HCT116 (cell line): ENCODE measurements at regions not wholly inside any gene's neighbourhood (a gene's known extent, or its start where the extent isn't known, plus 50 kb on each side); places are given as distances from the start of the nearest gene placed in this dataset.
A peak's percentile ranks its signal among the peaks of the same experiment; 100 is the strongest.

Source experiments
- ATAC-seq: fragments of 200-7000 bp; cut with Tn5 transposase; 2 replicates; pipeline ENCODE4 v1.9.1; 2020; ENCODE audit warnings: mild to moderate bottlenecking, moderate library complexity
- BruUV-seq: library from RNA; stranded (reverse); fragments of 400-500 nt; replicated peaks from 2 replicates; lab custom pipeline; 2021; lab: Mats Ljungman, UMichigan
- CTCF ChIA-PET: fragments of 300-600 bp; sonication (Branson Sonifier 250); formaldehyde crosslinking; loops from one replicate; lab custom pipeline; 2021; ENCODE audit warnings: antibody characterized with exemption; lab: Charles Lee
- POLR2A ChIA-PET: fragments of 300-600, 350-600 bp; sonication (Branson Sonifier 250); formaldehyde crosslinking; loops from one replicate; lab custom pipeline; 2021; ENCODE audit warnings: antibody characterized with exemption; lab: Charles Lee
- RAD21 ChIA-PET, 2 experiments: fragments of 300-600 bp; sonication (Branson Sonifier 250); formaldehyde crosslinking; loops; one replicate each; lab custom pipeline; 2023; ENCODE audit warnings: low total read pairs in 2 of 2; ENCODE audit not compliant: uncharacterized antibody in 2 of 2, unreplicated experiment in 2 of 2, low non-redundant PET in 1 of 2; lab: Charles Lee
- DNase-seq: peaks from one replicate; pipeline ENCODE4 v3.0.0-alpha.2; 2010; ENCODE audit warnings: low read depth, low spot score
- H2AFZ ChIP-seq: fragments of 200-600 bp; shearing (Covaris generic), sonication (generic); 2 replicates; pipeline ENCODE4 v1.6.1; 2017; ENCODE audit warnings: low read depth, mixed run types, mixed read lengths, antibody characterized with exemption, low read length; ENCODE audit not compliant: poor library complexity, severe bottlenecking
- H3K27ac ChIP-seq: 2 replicates; pipeline ENCODE4 v1.5.1; 2012; ENCODE audit warnings: low read depth, low read length
- H3K27me3 ChIP-seq: fragments of 200-600 bp; sonication (generic); 2 replicates; pipeline ENCODE4 v1.6.1; 2016; ENCODE audit warnings: mixed run types, low read length, mixed read lengths; ENCODE audit not compliant: insufficient read depth
- H3K36me3 ChIP-seq, 2 experiments: fragments of 200-500 bp in 1 of 2; fragments of 200-600 bp in 1 of 2; sonication (Bioruptor generic) in 1 of 2; sonication (generic) in 1 of 2; 2 replicates each; pipeline versions ENCODE4 v1.5.1 to v1.6.1; 2014 to 2016; ENCODE audit warnings: low read length in 2 of 2, inconsistent platforms in 1 of 2, mixed read lengths in 1 of 2, mixed run types in 1 of 2; ENCODE audit not compliant: insufficient read depth in 2 of 2, control insufficient read depth in 1 of 2
- H3K4me1 ChIP-seq, 2 experiments: fragments of 200-600 bp in 1 of 2; sonication (generic) in 1 of 2; 2 replicates each; pipeline versions ENCODE4 v1.5.1 to v1.6.1; 2012 to 2017; ENCODE audit warnings: low read length in 2 of 2, inconsistent platforms in 1 of 2, mild to moderate bottlenecking in 1 of 2, mixed read lengths in 1 of 2, mixed run types in 1 of 2, moderate library complexity in 1 of 2; ENCODE audit not compliant: insufficient read depth in 2 of 2, control insufficient read depth in 1 of 2
- H3K4me2 ChIP-seq: fragments of 200-600 bp; sonication (generic); 2 replicates; pipeline ENCODE4 v1.6.1; 2017; ENCODE audit warnings: mixed run types, low read length, mixed read lengths
- H3K4me3 ChIP-seq, 2 experiments: fragments of 200-600 bp in 1 of 2; sonication (generic) in 1 of 2; replicated peaks in 1 of 2; 2 replicates each; pipeline ENCODE4 v1.5.1; 2011 to 2016; ENCODE audit warnings: low read length in 2 of 2, control low read depth in 1 of 2, low read depth in 1 of 2, mild to moderate bottlenecking in 1 of 2, mixed read lengths in 1 of 2, mixed run types in 1 of 2
- H3K79me2 ChIP-seq: fragments of 200-600 bp; sonication (generic); 2 replicates; pipeline ENCODE4 v1.6.1; 2017; ENCODE audit warnings: mild to moderate bottlenecking, mixed run types, low read length, moderate library complexity, mixed read lengths; ENCODE audit not compliant: insufficient read depth
- H3K9ac ChIP-seq: fragments of 200-600 bp; sonication (generic); 2 replicates; pipeline ENCODE4 v1.6.1; 2016; ENCODE audit warnings: low read length, mixed read lengths
- H3K9me2 ChIP-seq: fragments of 200-600 bp; sonication (generic), shearing (Covaris generic); 2 replicates; pipeline ENCODE4 v1.6.1; 2017; ENCODE audit warnings: mixed run types, mild to moderate bottlenecking, moderate library complexity; ENCODE audit not compliant: insufficient read depth
- H3K9me3 ChIP-seq, 2 experiments: fragments of 200-500 bp in 1 of 2; fragments of 200-600 bp in 1 of 2; sonication (Bioruptor generic) in 1 of 2; sonication (generic) in 1 of 2; 2 replicates each; pipeline ENCODE4 v1.6.1; 2014 to 2017; ENCODE audit warnings: low read length in 2 of 2, mixed read lengths in 2 of 2, inconsistent platforms in 1 of 2, low read depth in 1 of 2, mild to moderate bottlenecking in 1 of 2, mixed run types in 1 of 2, moderate library complexity in 1 of 2; ENCODE audit not compliant: control insufficient read depth in 1 of 2, insufficient read depth in 1 of 2
- H4K20me1 ChIP-seq: fragments of 200-600 bp; sonication (generic), shearing (Covaris generic); 2 replicates; pipeline ENCODE4 v1.6.1; 2017; ENCODE audit warnings: mixed run types, mild to moderate bottlenecking, moderate library complexity; ENCODE audit not compliant: insufficient read depth
- CBX3 ChIP-seq: IDR thresholded peaks from 2 replicates; pipeline ENCODE4 v1.6.1; 2012; ENCODE audit warnings: low read depth
- CEBPB ChIP-seq: IDR thresholded peaks from 2 replicates; pipeline ENCODE4 v1.6.1; 2012; ENCODE audit warnings: low read depth
- EGR1 ChIP-seq: IDR thresholded peaks from 2 replicates; pipeline ENCODE4 v1.6.1; 2012; ENCODE audit warnings: low read depth
- EZH2 ChIP-seq: fragments of 200-600 bp; sonication (generic); IDR thresholded peaks from 2 replicates; pipeline ENCODE4 v1.6.1; 2017; ENCODE audit warnings: antibody characterized with exemption, mixed run types
- EZH2phosphoT487 ChIP-seq: fragments of 200-600 bp; IDR thresholded peaks from 2 replicates; pipeline ENCODE4 v1.6.1; 2018; ENCODE audit warnings: antibody characterized with exemption, borderline replicate concordance
- JUND ChIP-seq: IDR thresholded peaks from 2 replicates; pipeline ENCODE4 v1.6.1; 2012
- MAX ChIP-seq: IDR thresholded peaks from 2 replicates; pipeline ENCODE4 v1.6.1; 2012
- POLR2AphosphoS5 ChIP-seq: IDR thresholded peaks from 2 replicates; pipeline ENCODE4 v1.6.1; 2011; ENCODE audit warnings: mild to moderate bottlenecking, low read depth, low read length, moderate library complexity
- RAD21 ChIP-seq: IDR thresholded peaks from 2 replicates; pipeline ENCODE4 v1.6.1; 2012; ENCODE audit warnings: low read depth, mild to moderate bottlenecking
- SIN3A ChIP-seq: IDR thresholded peaks from 2 replicates; pipeline ENCODE4 v1.6.1; 2012; ENCODE audit warnings: low read depth
- SP1 ChIP-seq: IDR thresholded peaks from 2 replicates; pipeline ENCODE4 v1.6.1; 2012; ENCODE audit warnings: low read depth
- TCF7L2 ChIP-seq: IDR thresholded peaks from 2 replicates; pipeline ENCODE4 v1.7.0; 2011; ENCODE audit warnings: borderline replicate concordance, inconsistent platforms; ENCODE audit not compliant: insufficient read depth, insufficient read length; ENCODE audit errors: extremely low read depth
- ZBTB33 ChIP-seq: IDR thresholded peaks from 2 replicates; pipeline ENCODE4 v1.6.1; 2011; ENCODE audit warnings: mild to moderate bottlenecking, low read length, moderate library complexity; ENCODE audit not compliant: insufficient replicate concordance; ENCODE audit errors: extremely low read depth
- ZFX ChIP-seq: fragments of 450-650 bp; IDR thresholded peaks from 2 replicates; pipeline ENCODE4 v1.6.1; 2017
- ZNF274 ChIP-seq: fragments of 200-500 bp; sonication (Bioruptor generic); IDR thresholded peaks from 2 replicates; pipeline ENCODE4 v1.6.1; 2014; ENCODE audit warnings: mild to moderate bottlenecking, low read depth, low read length, inconsistent platforms
- intact Hi-C: fragments of 100-400 bp; cut with micrococcal nuclease; formaldehyde crosslinking; loops from 2 replicates; pipeline ENCODE4 v1.10.0; 2022

GRCh38 chr17:77581480-77581879 lies 377.0 kb upstream of the TNRC6C start:
- CTCF ChIA-PET, result interaction anchor here (1.2 kb wide), 1 partner anchor 39 kb away, joined by 5 read pairs; no protein-coding TSS in a partner anchor
- TF ChIP-seq ZFX (no peak), EZH2 (no peak), EZH2phosphoT487 (no peak), SP1 (no peak), ZBTB33 (no peak), ZNF274 (no peak), RAD21 (no peak), CEBPB (no peak), JUND (no peak), MAX (no peak), CBX3 (no peak), TCF7L2 (no peak), SIN3A (no peak), POLR2AphosphoS5 (no peak), EGR1 (no peak)
- ATAC-seq, result peak; percentile 72

More at GRCh38 chr17:77581480-77581879, 377.0 kb upstream of the TNRC6C start:
- H2AFZ ChIP-seq, result no peak overlapping the region
- 0 out of 4 replicates have a peak, but pooled peaks cover 0 to 3% of the 10 kb centered on the region in 2 experiments for H3K4me1 ChIP-seq
- intact Hi-C loops, result no loop called here
- no peak for DNase-seq
- no peaks in the 10 kb centered on the region for H3K79me2 ChIP-seq
- no peaks in the 10 kb centered on the region for H3K9me2 ChIP-seq
- peaks cover 4% of the 10 kb centered on the region; the same call in 1 of the 2 replicates for H3K27me3 ChIP-seq
- no TSS peak for BruUV-seq
- no peaks in the 10 kb centered on the region for H4K20me1 ChIP-seq
- ChIA-PET POLR2A (no interaction called here), RAD21 (no interaction called here)
- H3K36me3 ChIP-seq, result no peaks in the 10 kb centered on the region
- no peak overlapping the region for H3K27ac ChIP-seq
- no peaks in the 10 kb centered on the region for H3K9me3 ChIP-seq
- H3K4me3 ChIP-seq, result no peak overlapping the region
- H3K9ac ChIP-seq, result no peak overlapping the region
- no peak overlapping the region for H3K4me2 ChIP-seq
